OCI-LY1 (cell line): ENCODE measurements at regions not wholly inside any gene's neighbourhood (a gene's known extent, or its start where the extent isn't known, plus 50 kb on each side); places are given as distances from the start of the nearest gene placed in this dataset.

Experiments used
- EZH2 ChIP-seq: fragments of 200-600 bp; sonication (generic), shearing (Covaris generic); IDR thresholded peaks from 2 replicates; pipeline ENCODE4 v1.8.0; 2017; ENCODE audit warnings: borderline replicate concordance, mixed run types, mild to moderate bottlenecking, antibody characterized with exemption, low read length, moderate library complexity, mixed read lengths
- TF ChIP-seq, protein P1 (sequence below): fragments of 200-600 bp; sonication (generic), shearing (Covaris generic); IDR thresholded peaks from 2 replicates; pipeline ENCODE4 v1.5.1; 2017; ENCODE audit warnings: mild to moderate bottlenecking, antibody characterized with exemption, low read length, moderate library complexity, mixed read lengths

DNA sequence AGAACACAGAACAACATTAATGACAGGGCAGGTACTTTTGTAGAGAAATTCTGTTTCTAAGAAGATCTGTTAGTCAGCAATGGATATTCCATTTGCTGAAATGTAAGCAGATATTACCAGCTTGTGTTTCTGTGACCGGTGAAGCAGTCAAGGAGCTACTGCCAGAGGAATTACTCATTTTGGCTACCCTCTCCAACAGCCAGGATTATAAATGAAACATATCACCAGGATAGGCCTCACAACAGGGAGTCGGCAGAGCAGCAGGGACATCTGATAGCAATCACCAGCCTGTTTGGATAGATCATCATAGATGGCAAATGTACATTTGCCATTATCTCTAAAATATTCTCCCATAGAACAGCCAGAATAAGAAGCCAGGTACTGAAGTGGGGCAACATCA, 440.7 kb downstream of the KCNH5 start:
- TF ChIP-seq, protein P1, sequence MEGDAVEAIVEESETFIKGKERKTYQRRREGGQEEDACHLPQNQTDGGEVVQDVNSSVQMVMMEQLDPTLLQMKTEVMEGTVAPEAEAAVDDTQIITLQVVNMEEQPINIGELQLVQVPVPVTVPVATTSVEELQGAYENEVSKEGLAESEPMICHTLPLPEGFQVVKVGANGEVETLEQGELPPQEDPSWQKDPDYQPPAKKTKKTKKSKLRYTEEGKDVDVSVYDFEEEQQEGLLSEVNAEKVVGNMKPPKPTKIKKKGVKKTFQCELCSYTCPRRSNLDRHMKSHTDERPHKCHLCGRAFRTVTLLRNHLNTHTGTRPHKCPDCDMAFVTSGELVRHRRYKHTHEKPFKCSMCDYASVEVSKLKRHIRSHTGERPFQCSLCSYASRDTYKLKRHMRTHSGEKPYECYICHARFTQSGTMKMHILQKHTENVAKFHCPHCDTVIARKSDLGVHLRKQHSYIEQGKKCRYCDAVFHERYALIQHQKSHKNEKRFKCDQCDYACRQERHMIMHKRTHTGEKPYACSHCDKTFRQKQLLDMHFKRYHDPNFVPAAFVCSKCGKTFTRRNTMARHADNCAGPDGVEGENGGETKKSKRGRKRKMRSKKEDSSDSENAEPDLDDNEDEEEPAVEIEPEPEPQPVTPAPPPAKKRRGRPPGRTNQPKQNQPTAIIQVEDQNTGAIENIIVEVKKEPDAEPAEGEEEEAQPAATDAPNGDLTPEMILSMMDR, result no peak
- TF ChIP-seq EZH2, result no peak
